Activated B cell treated with CpG ODN at 0.5 μM for 24 hours (primary cell): ENCODE measurements at regions not wholly inside any gene's neighbourhood (a gene's known extent, or its start where the extent isn't known, plus 50 kb on each side); places are given as distances from the start of the nearest gene placed in this dataset.
"Not testable (repeated sequence)": the region's sequence is repeated elsewhere in the genome, so short reads cannot be mapped to it uniquely, and the experiment has no call there.

ENCODE experiments used
- ATAC-seq: fragments of 200-7000 bp; cut with Tn5 transposase; one replicate; pipeline ENCODE4 v1.10.0; 2021; ENCODE audit warnings: low read depth, mild to moderate bottlenecking, moderate library complexity
- CTCF ChIA-PET: fragments of 350-600 bp; sonication (Branson Sonifier 250); formaldehyde crosslinking; loops from one replicate; lab custom pipeline; 2021; ENCODE audit warnings: antibody characterized with exemption; lab: Charles Lee
- POLR2A ChIA-PET: fragments of 350-600 bp; sonication (Branson Sonifier 250); formaldehyde crosslinking; loops from one replicate; lab custom pipeline; 2021; ENCODE audit warnings: antibody characterized with exemption; lab: Charles Lee
- DNase-seq: peaks from one replicate; pipeline ENCODE4 v3.0.0; 2022
- H3K27ac Mint-ChIP-seq: one replicate; pipeline ENCODE4 v1.8.0; 2020; ENCODE audit warnings: mixed read lengths
- H3K27me3 Mint-ChIP-seq: one replicate; pipeline ENCODE4 v1.8.0; 2021; ENCODE audit warnings: mixed read lengths
- H3K36me3 Mint-ChIP-seq: one replicate; pipeline ENCODE4 v1.8.0; 2021; ENCODE audit warnings: low read depth, mixed read lengths
- H3K4me1 Mint-ChIP-seq: one replicate; pipeline ENCODE4 v1.8.0; 2021; ENCODE audit warnings: mixed read lengths
- H3K4me3 Mint-ChIP-seq: one replicate; pipeline ENCODE4 v1.8.0; 2020; ENCODE audit warnings: mild to moderate bottlenecking, mixed read lengths
- H3K9me3 Mint-ChIP-seq: one replicate; pipeline ENCODE4 v1.8.0; 2020; ENCODE audit warnings: mixed read lengths
- CTCF ChIP-seq: fragments of 200-600 bp; IDR thresholded peaks from one replicate; pipeline ENCODE4 v1.8.0; 2022; ENCODE audit warnings: antibody characterized with exemption, mild to moderate bottlenecking
- intact Hi-C: fragments of 100-400 bp; cut with micrococcal nuclease; formaldehyde crosslinking; loops from one replicate; pipeline ENCODE4 v1.15.1; 2024

GRCh38 chrX:112235547-112235946, 153.0 kb upstream of the TRPC5 start:
- H3K9me3 Mint-ChIP-seq, result no peaks in the 10 kb centered on the region
- CTCF ChIA-PET, result no interaction called here
- no peak for TF ChIP-seq CTCF
- no peaks in the 10 kb centered on the region for H3K4me1 Mint-ChIP-seq
- POLR2A ChIA-PET, result no interaction called here
- H3K4me3 Mint-ChIP-seq, result no peak overlapping the region
- no peaks in the 10 kb centered on the region for H3K27me3 Mint-ChIP-seq
- ATAC-seq, result no peak
- no peak for DNase-seq
- H3K27ac Mint-ChIP-seq, result no peak overlapping the region
- H3K36me3 Mint-ChIP-seq, result no peaks in the 10 kb centered on the region
- intact Hi-C loops, result no loop called here

GRCh38 chrX:112233164-112233563, 150.6 kb upstream of the TRPC5 start:
- no peaks in the 10 kb centered on the region for H3K9me3 Mint-ChIP-seq
- no peaks in the 10 kb centered on the region for H3K36me3 Mint-ChIP-seq
- POLR2A ChIA-PET, result no interaction called here
- H3K27me3 Mint-ChIP-seq, result no peaks in the 10 kb centered on the region
- ATAC-seq (no peak), DNase-seq (no peak)
- CTCF ChIA-PET, result no interaction called here
- H3K27ac Mint-ChIP-seq, result no peak overlapping the region
- intact Hi-C loops, result no loop called here
- TF ChIP-seq CTCF, result no peak
- no peaks in the 10 kb centered on the region for H3K4me1 Mint-ChIP-seq
- no peak overlapping the region for H3K4me3 Mint-ChIP-seq

GRCh38 chrX:112226795-112227194, 144.2 kb upstream of the TRPC5 start:
- CTCF ChIA-PET, ATAC-seq, H3K4me3 Mint-ChIP-seq, H3K36me3 Mint-ChIP-seq, H3K9me3 Mint-ChIP-seq, H3K27ac Mint-ChIP-seq, POLR2A ChIA-PET, H3K4me1 Mint-ChIP-seq, intact Hi-C loops, H3K27me3 Mint-ChIP-seq, DNase-seq: not testable (repeated sequence)

DNA sequence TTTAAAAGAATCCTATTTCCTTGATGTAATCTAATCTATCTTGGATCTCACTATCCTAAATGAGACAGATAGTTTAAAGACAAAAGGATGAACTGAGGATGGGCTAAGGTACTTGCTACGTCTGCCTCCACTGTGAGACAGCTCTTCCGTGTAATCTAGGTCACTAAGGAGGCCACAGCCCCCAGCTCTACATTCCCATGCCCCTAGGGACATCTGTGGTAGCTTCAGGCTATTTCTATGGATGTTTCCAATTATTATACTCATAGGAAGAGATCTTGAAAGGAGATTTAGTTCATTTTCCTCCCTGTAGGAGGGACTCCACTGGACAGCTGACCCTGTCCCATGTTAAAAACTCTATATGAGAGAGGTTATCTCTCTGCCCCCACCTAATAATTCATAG, 140.8 kb upstream of the TRPC5 start:
- intact Hi-C loops, result no loop called here
- ATAC-seq (no peak), DNase-seq (no peak)
- Mint-ChIP-seq H3K27ac (no peak overlapping the region), H3K27me3 (no peaks in the 10 kb centered on the region), H3K4me3 (no peak overlapping the region), H3K9me3 (no peaks in the 10 kb centered on the region), H3K36me3 (no peaks in the 10 kb centered on the region), H3K4me1 (no peaks in the 10 kb centered on the region)
- TF ChIP-seq CTCF, result no peak
- ChIA-PET CTCF (no interaction called here), POLR2A (no interaction called here)

- no peak for TF ChIP-seq CTCF
- H3K36me3 Mint-ChIP-seq, result no peaks in the 10 kb centered on the region
- ATAC-seq (no peak), DNase-seq (no peak)
- no peaks in the 10 kb centered on the region for H3K4me1 Mint-ChIP-seq
- H3K27me3 Mint-ChIP-seq, result no peaks in the 10 kb centered on the region
- POLR2A ChIA-PET, result no interaction called here
- no peak overlapping the region for H3K4me3 Mint-ChIP-seq
- no peaks in the 10 kb centered on the region for H3K9me3 Mint-ChIP-seq
- H3K27ac Mint-ChIP-seq, result no peak overlapping the region
- intact Hi-C loops, result no loop called here
- CTCF ChIA-PET, result no interaction called here
These were observed 135.8 kb upstream of the TRPC5 start for GRCh38 chrX:112218388-112218787.

- Mint-ChIP-seq H3K4me3 (no peak overlapping the region), H3K4me1 (no peaks in the 10 kb centered on the region), H3K36me3 (no peaks in the 10 kb centered on the region), H3K27me3 (no peaks in the 10 kb centered on the region), H3K27ac (no peak overlapping the region), H3K9me3 (no peaks in the 10 kb centered on the region)
- DNase-seq (no peak), ATAC-seq (no peak)
- POLR2A ChIA-PET, result no interaction called here
- CTCF ChIA-PET, result no interaction called here
- intact Hi-C loops, result no loop called here
- no peak for TF ChIP-seq CTCF
These were observed 128.9 kb upstream of the TRPC5 start for GRCh38 chrX:112211459-112211858.
